Large intestine (tissue), 3 donors: ENCODE measurements at regions not wholly inside any gene's neighbourhood (a gene's known extent, or its start where the extent isn't known, plus 50 kb on each side); places are given as distances from the start of the nearest gene placed in this dataset.
"Not testable (repeated sequence)": the region's sequence is repeated elsewhere in the genome, so short reads cannot be mapped to it uniquely, and the experiment has no call there.

Experiments used
- DNase-seq, 2 donors: peaks; one replicate each; pipeline versions ENCODE4 v3.0.0 to v3.0.0-alpha.2; 2013
- H3K27ac ChIP-seq: one replicate; pipeline ENCODE4 v1.5.1; 2013; ENCODE audit warnings: low read length
- H3K27me3 ChIP-seq: 2 replicates; pipeline ENCODE4 v1.6.1; 2013; ENCODE audit warnings: low read length; ENCODE audit not compliant: control insufficient read depth, insufficient read depth
- H3K36me3 ChIP-seq: 2 replicates; pipeline ENCODE4 v1.6.1; 2013; ENCODE audit warnings: low read length; ENCODE audit not compliant: control insufficient read depth, insufficient read depth
- H3K4me1 ChIP-seq: one replicate; pipeline ENCODE4 v1.6.1; 2013; ENCODE audit warnings: low read length; ENCODE audit not compliant: control insufficient read depth, insufficient read depth
- H3K4me3 ChIP-seq: one replicate; pipeline ENCODE4 v1.5.1; 2013; ENCODE audit warnings: low read length
- H3K9me3 ChIP-seq: one replicate; pipeline ENCODE4 v1.6.1; 2013; ENCODE audit warnings: mild to moderate bottlenecking, low read depth, low read length, moderate library complexity; ENCODE audit not compliant: control insufficient read depth
- WGBS: methylation state at CpG from one replicate; pipeline ENCODE4 v1.1.5; 2013; ENCODE audit warnings: low lambda C conversion rate; ENCODE audit not compliant: insufficient coverage; 5-methylcytosine and 5-hydroxymethylcytosine counted together

DNA sequence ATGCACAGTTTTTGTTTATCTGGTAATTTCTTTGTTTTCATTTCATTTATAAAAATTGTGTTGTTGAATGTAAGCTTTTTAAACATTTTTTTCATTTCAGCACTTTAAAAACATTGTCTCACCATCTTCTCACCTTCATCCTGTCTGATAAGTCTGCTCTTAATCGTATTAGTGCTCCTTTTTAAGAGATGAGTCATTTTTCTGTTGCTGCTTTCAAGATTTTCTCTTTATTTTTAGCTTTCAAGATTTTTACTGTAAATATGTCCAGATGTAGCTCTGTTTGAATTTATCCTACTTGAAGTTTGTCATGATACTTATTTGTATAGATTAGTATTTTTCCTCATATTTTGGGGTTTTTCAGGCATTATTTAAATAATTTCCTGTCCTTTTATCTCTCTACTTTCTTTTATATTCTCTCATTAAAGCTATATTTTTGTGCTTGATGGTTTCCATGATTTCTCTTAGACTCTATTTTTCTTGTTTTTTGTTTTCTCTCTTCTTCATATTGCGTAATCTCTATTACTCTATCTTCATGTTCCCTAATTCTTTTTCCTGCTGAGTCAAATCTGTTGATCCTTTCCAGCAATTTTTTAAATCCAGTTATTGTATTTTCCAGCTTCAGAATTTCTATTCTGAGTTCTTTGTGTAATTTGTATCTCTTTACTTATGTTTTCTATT lies 1400.4 kb upstream of the PCDH7 start:
- whole genome bisulfite sequencing, result 97% methylated on average over 2 of the region's 2 CpGs

DNA sequence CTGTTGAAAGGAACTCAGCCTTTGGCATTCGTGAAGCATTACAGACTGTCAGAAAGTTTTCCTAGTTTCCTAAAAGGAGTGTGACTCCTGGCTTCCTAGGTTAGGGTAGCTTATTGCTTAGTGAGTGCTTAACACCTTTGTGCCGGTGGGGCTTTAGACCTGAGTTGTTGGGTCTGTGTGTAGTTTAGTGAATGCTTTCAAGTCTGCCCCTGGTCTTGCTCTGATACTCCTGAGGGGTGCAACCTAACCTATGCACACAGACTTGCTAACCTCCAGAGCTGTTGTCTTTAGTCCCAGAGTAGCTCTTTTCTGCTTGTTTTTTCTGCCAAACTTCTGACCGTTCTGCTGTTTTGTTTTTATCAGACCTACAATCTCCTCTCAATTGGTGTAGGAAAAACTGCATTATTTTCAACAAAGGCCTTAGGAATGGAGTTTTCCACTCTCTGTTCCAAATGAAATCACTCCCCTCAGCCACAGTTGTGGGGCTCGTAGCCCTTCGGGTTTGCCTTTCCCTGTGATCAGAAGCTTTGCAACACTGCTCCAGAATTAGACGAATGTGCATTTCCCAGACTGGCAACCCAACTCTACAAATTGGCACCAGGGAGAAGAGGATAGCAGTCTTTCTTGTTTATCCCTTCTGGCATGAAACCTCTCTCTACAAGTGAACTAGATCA lies 1399.1 kb upstream of the PCDH7 start:
- no peak overlapping the region for H3K4me3 ChIP-seq
- DNase-seq, result no peak
- H3K9me3 ChIP-seq, result no peaks in the 10 kb centered on the region
- whole genome bisulfite sequencing, result no CpG with 5 or more reads among the region's 6 CpGs
- no peaks in the 10 kb centered on the region for H3K27me3 ChIP-seq
- H3K27ac ChIP-seq, result no peak overlapping the region
- H3K36me3 ChIP-seq, result no peaks in the 10 kb centered on the region
- H3K4me1 ChIP-seq, result no peaks in the 10 kb centered on the region

More for the DNA sequence above, 1400.4 kb upstream of the PCDH7 start:
- Histone ChIP-seq H3K27ac (no peak overlapping the region), H3K4me3 (no peak overlapping the region), H3K36me3 (no peaks in the 10 kb centered on the region), H3K9me3 (no peaks in the 10 kb centered on the region), H3K4me1 (no peaks in the 10 kb centered on the region), H3K27me3 (no peaks in the 10 kb centered on the region)
- no peak for DNase-seq

DNA sequence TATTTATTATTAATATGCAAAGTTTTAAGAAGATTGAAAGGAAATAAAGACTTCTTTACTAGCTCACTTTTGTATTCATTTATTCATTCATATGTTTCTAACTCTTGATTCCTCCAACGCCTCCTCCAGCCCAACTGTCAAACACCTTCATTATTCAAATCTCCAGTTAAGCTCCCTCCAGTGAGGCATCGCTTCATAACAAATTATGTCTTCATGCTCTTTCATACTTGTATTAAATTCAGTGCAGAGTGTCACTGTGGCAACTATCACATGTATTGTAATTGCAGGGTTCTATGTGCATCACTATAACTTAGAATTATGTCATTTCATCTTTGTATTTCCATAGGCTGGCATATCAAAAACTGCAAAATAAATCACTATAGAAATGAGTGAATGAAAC lies 1394.2 kb upstream of the PCDH7 start:
- Histone ChIP-seq H3K4me1 (no peaks in the 10 kb centered on the region), H3K9me3 (no peaks in the 10 kb centered on the region), H3K27ac (no peak overlapping the region), H3K4me3 (no peak overlapping the region), H3K36me3 (no peaks in the 10 kb centered on the region), H3K27me3 (no peaks in the 10 kb centered on the region)
- DNase-seq, result no peak
- 80% methylated on average over 1 of the region's 2 CpGs for WGBS

DNA sequence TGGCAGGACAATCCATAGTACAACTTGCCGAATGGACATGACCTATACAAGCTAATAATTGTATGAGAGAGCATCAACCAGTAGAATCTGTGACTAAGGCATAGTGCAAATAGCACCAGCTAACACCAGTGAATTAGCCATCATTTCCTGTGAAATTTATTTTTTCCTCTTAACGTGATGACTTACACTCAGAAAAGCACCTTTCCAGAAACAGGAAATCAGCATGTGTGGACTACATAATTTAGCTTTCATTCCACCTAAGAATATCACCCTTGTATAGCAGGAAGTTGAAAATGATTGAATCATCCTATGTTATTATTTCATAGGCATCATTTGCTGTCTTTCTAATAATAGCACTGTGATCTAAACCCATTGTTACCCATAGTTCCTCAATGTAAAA lies 1393.4 kb upstream of the PCDH7 start:
- Histone ChIP-seq H3K36me3 (no peaks in the 10 kb centered on the region), H3K4me3 (no peak overlapping the region), H3K9me3 (no peaks in the 10 kb centered on the region), H3K27ac (no peak overlapping the region), H3K27me3 (no peaks in the 10 kb centered on the region), H3K4me1 (no peaks in the 10 kb centered on the region)
- WGBS, result 60% methylated on average over 1 of the region's 2 CpGs
- DNase-seq, result no peak

DNA sequence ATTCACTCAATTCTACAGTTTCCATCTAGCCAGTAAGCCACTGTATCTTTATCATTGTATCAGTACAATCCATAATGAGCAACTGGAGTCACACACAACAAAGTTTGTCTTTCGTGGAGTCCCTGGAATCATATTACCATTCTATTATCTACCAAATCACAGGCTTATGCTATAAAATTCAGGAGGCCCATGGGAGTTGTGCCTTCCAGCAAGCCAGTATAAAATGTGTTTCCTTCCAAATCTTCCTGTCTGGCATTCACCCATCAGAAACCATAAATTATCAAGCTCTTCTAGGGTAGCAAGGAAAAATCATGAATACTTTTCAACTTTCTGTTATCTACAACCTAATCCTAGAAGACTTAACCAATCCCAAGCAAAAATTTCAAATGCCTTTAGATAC lies 1383.3 kb upstream of the PCDH7 start:
- WGBS, result no CpG with 5 or more reads among the region's 1 CpG
- no peaks in the 10 kb centered on the region for H3K36me3 ChIP-seq
- H3K27me3 ChIP-seq, result no peaks in the 10 kb centered on the region
- no peak for DNase-seq
- H3K9me3 ChIP-seq, result no peaks in the 10 kb centered on the region
- no peaks in the 10 kb centered on the region for H3K4me1 ChIP-seq
- no peak overlapping the region for H3K27ac ChIP-seq
- no peak overlapping the region for H3K4me3 ChIP-seq

DNA sequence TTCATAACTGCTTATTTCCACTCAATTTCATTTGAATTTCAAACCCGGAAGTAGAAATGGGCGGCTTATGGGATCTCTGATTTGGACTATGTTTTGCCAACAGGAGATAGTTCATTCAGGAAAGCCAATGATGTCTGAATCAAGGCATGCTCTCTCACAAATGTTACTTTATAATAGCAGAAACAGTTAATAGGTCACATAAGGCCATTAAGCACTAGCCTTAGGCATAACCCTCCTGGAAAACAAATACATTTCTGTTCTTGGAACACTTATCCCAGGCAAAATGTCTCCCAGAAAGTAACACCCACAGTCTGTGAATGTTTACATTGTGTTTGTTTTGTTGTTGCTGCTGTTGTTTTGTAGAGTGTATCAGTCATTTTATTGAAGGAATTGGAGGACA lies 1347.2 kb upstream of the PCDH7 start:
- Histone ChIP-seq H3K4me1 (no peaks in the 10 kb centered on the region), H3K27me3 (no peaks in the 10 kb centered on the region), H3K27ac (no peak overlapping the region), H3K4me3 (no peak overlapping the region), H3K9me3 (no peaks in the 10 kb centered on the region), H3K36me3 (no peaks in the 10 kb centered on the region)
- no peak for DNase-seq
- WGBS, result no CpG with 5 or more reads among the region's 2 CpGs

DNA sequence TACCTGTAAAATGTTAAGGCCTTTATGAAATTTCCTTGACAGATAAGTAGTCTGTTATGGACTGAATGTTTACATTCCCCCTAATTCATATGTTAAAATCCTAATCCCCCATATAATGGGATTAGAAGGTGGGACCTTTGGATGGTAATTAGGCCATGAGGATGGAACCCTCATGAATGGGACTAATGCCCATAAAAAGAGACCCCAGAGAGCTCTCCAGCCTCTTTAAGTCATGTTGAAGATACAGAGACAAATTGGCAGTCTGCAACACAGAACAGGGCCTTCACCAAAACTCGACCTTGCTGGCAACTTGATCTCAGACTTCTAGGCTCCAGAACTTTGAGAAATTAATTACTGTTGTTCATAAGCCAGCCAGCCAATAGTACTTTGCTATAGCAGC lies 1344.5 kb upstream of the PCDH7 start:
- H3K27ac ChIP-seq, result no peak overlapping the region
- no peaks in the 10 kb centered on the region for H3K4me1 ChIP-seq
- H3K36me3 ChIP-seq, result no peaks in the 10 kb centered on the region
- no peak overlapping the region for H3K4me3 ChIP-seq
- H3K9me3 ChIP-seq, result no peaks in the 10 kb centered on the region
- no CpG with 5 or more reads among the region's 1 CpG for WGBS
- H3K27me3 ChIP-seq, result no peaks in the 10 kb centered on the region
- no peak for DNase-seq

DNA sequence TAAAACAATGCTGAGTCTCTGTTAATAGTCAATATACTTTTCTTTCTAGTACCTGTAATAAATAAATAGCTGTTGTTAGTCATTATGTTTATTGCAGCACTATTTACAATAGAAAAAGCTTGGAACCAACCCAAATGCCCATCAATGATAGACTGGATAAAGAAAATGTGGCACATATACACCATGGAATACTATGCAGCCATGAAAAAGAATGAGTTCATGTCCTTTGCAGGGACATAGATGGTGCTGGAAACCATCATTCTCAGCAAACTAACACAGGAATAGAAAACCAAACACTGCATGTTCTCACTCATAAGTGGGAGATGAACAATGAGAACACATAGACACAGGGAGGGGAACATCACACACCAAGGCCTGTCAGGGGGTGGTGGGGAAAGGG lies 1341.9 kb upstream of the PCDH7 start:
- not testable (repeated sequence) for H3K27me3 ChIP-seq, H3K36me3 ChIP-seq

DNA sequence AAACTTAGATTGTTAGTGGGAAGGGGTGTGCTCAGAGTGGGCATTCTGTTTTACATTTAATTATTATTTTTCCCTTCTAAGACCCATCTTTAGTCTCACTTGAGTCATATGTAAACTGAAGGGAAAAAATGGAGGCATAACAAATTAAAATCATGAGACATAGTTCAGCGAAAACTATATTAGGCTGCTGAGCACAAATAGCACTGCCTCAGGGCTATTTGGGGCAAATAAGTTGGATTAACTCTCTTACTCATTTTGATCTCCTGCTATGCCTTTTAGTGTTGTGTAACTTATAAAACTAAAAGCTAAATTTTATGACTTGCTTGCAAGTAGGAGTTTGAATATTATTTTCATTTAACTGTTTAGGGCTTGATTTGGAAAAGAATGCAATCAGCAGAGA lies 1329.2 kb upstream of the PCDH7 start:
- Histone ChIP-seq H3K36me3 (no peaks in the 10 kb centered on the region), H3K9me3 (peaks cover 5% of the 10 kb centered on the region), H3K4me3 (no peak overlapping the region), H3K27ac (no peak overlapping the region), H3K4me1 (no peaks in the 10 kb centered on the region), H3K27me3 (no peaks in the 10 kb centered on the region)
- DNase-seq, result no peak
- WGBS, result no CpG with 5 or more reads among the region's 1 CpG

More for the DNA sequence above, 1341.9 kb upstream of the PCDH7 start:
- not testable (repeated sequence) for H3K4me3 ChIP-seq, H3K27ac ChIP-seq, H3K9me3 ChIP-seq, DNase-seq, H3K4me1 ChIP-seq

DNA sequence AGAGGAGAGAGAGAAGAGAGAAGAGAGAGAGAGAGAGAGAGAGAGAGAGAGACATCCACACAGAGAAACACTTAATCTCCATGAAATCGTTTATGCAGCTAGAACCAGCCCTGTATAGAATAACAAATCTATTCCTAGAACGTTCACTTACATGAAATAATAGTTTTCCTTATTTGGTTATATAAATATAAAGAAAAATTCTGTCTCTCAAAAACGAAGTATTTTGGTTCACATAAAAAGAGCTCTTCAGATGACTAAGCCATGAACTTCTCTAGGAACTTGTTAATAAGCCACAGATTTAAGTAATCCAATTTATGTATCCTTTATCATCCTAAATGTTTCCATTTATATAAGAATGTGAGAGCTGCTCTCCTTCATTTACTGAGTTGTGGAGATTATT lies 1315.1 kb upstream of the PCDH7 start:
- H3K4me1 ChIP-seq, result no peaks in the 10 kb centered on the region
- H3K36me3 ChIP-seq, result no peaks in the 10 kb centered on the region
- H3K27me3 ChIP-seq, result no peaks in the 10 kb centered on the region
- no peak overlapping the region for H3K4me3 ChIP-seq
- no peak overlapping the region for H3K27ac ChIP-seq
- peaks cover 4% of the 10 kb centered on the region for H3K9me3 ChIP-seq
- 86% methylated on average over 1 of the region's 3 CpGs for WGBS
- DNase-seq, result no peak

DNA sequence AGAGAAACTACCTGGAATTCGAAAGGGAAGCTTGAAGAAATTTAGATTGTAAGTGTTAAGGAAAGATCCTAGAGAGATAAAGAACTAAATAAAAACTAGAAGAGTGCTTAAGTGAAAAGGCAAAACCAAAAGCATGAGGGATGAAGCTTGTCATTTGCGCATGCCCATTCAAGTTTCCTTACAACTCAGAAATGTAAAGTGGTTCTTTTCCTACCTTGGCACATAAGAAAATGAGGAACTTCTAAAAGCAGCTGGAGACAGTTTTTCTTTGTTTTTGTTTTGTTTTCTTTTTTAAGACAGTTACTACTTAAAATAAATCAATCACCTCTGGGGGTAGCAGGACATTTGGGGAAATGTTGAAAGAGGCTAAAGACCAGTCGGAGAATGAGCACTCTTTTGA lies 1304.4 kb upstream of the PCDH7 start:
- Histone ChIP-seq H3K27ac (no peak overlapping the region), H3K4me1 (no peaks in the 10 kb centered on the region), H3K27me3 (no peaks in the 10 kb centered on the region), H3K36me3 (no peaks in the 10 kb centered on the region), H3K9me3 (no peaks in the 10 kb centered on the region), H3K4me3 (no peak overlapping the region)
- WGBS, result 92% methylated on average over 2 of the region's 3 CpGs
- DNase-seq, result no peak
